BLaER1 (cell line): ENCODE measurements at regions not wholly inside any gene's neighbourhood (a gene's known extent, or its start where the extent isn't known, plus 50 kb on each side); places are given as distances from the start of the nearest gene placed in this dataset.

Experiments
- H3K27ac ChIP-seq: shearing (Covaris generic); formaldehyde crosslinking; 2 replicates; pipeline ENCODE4 v1.8.1; 2022
- H3K27me3 ChIP-seq: shearing (Covaris generic); formaldehyde crosslinking; 2 replicates; pipeline ENCODE4 v1.8.1; 2022
- H3K36me3 ChIP-seq: shearing (Covaris generic); formaldehyde crosslinking; 2 replicates; pipeline ENCODE4 v1.8.1; 2022
- H3K4me1 ChIP-seq: shearing (Covaris generic); formaldehyde crosslinking; 2 replicates; pipeline ENCODE4 v1.8.1; 2022
- H3K4me2 ChIP-seq: shearing (Covaris generic); formaldehyde crosslinking; 2 replicates; pipeline ENCODE4 v1.8.1; 2022
- H3K4me3 ChIP-seq: shearing (Covaris generic); formaldehyde crosslinking; 2 replicates; pipeline ENCODE4 v1.8.1; 2022
- H3K9ac ChIP-seq: shearing (Covaris generic); formaldehyde crosslinking; 2 replicates; pipeline ENCODE4 v1.8.1; 2022
- H3K9me3 ChIP-seq: shearing (Covaris generic); formaldehyde crosslinking; 2 replicates; pipeline ENCODE4 v1.8.1; 2022
- H4K20me1 ChIP-seq: shearing (Covaris generic); formaldehyde crosslinking; 2 replicates; pipeline ENCODE4 v1.8.1; 2022
- Cebpa-rat ChIP-seq: shearing (Covaris generic); IDR thresholded peaks from 2 replicates; pipeline ENCODE4 v1.8.1; 2022

- no peak for TF ChIP-seq Cebpa-rat
- no peaks in the 10 kb centered on the region for H4K20me1 ChIP-seq
- no peak overlapping the region for H3K27ac ChIP-seq
- no peaks in the 10 kb centered on the region for H3K27me3 ChIP-seq
- H3K9ac ChIP-seq, result no peak overlapping the region
- no peaks in the 10 kb centered on the region for H3K36me3 ChIP-seq
- no peak overlapping the region for H3K4me2 ChIP-seq
- no peaks in the 10 kb centered on the region for H3K4me1 ChIP-seq
- no peaks in the 10 kb centered on the region for H3K9me3 ChIP-seq
- no peak overlapping the region for H3K4me3 ChIP-seq
Measured at GRCh38 chr2:51723691-51724090, 691.8 kb upstream of the NRXN1 start.

GRCh38 chr2:51722311-51722710 is 690.4 kb upstream of the NRXN1 start:
- Histone ChIP-seq H3K27me3 (no peaks in the 10 kb centered on the region), H3K9ac (no peak overlapping the region), H3K4me1 (no peaks in the 10 kb centered on the region), H3K9me3 (no peaks in the 10 kb centered on the region), H3K36me3 (no peaks in the 10 kb centered on the region), H3K4me3 (no peak overlapping the region), H3K27ac (no peak overlapping the region), H4K20me1 (no peaks in the 10 kb centered on the region), H3K4me2 (no peak overlapping the region)
- TF ChIP-seq Cebpa-rat, result no peak

GRCh38 chr2:51720826-51721225 is 688.9 kb upstream of the NRXN1 start:
- no peak overlapping the region for H3K27ac ChIP-seq
- no peak for TF ChIP-seq Cebpa-rat
- H3K4me1 ChIP-seq, result no peaks in the 10 kb centered on the region

GRCh38 chr2:51718881-51719280 is 686.9 kb upstream of the NRXN1 start:
- H3K27me3 ChIP-seq, result no peaks in the 10 kb centered on the region
- no peaks in the 10 kb centered on the region for H3K36me3 ChIP-seq
- H3K4me3 ChIP-seq, result no peak overlapping the region
- no peak overlapping the region for H3K9ac ChIP-seq
- no peaks in the 10 kb centered on the region for H3K4me1 ChIP-seq
- no peak overlapping the region for H3K27ac ChIP-seq
- H3K9me3 ChIP-seq, result no peaks in the 10 kb centered on the region
- H3K4me2 ChIP-seq, result no peak overlapping the region
- H4K20me1 ChIP-seq, result no peaks in the 10 kb centered on the region
- no peak for TF ChIP-seq Cebpa-rat

More at GRCh38 chr2:51720826-51721225, 688.9 kb upstream of the NRXN1 start:
- Histone ChIP-seq H3K4me2 (no peak overlapping the region), H3K9ac (no peak overlapping the region), H3K27me3 (no peaks in the 10 kb centered on the region), H4K20me1 (no peaks in the 10 kb centered on the region), H3K36me3 (no peaks in the 10 kb centered on the region), H3K4me3 (no peak overlapping the region), H3K9me3 (no peaks in the 10 kb centered on the region)

GRCh38 chr2:51717312-51717711 is 685.4 kb upstream of the NRXN1 start:
- H3K27ac ChIP-seq, result no peak overlapping the region
- no peak for TF ChIP-seq Cebpa-rat
- H3K4me2 ChIP-seq, result no peak overlapping the region

GRCh38 chr2:51711766-51712165 is 679.8 kb upstream of the NRXN1 start:
- H3K27ac ChIP-seq, result no peak overlapping the region
- TF ChIP-seq Cebpa-rat, result no peak

More at GRCh38 chr2:51717312-51717711, 685.4 kb upstream of the NRXN1 start:
- Histone ChIP-seq H3K9me3 (peaks cover 6% of the 10 kb centered on the region; the same call in 1 of the 2 replicates), H3K4me3 (no peak overlapping the region), H3K4me1 (no peaks in the 10 kb centered on the region), H3K27me3 (no peaks in the 10 kb centered on the region), H3K9ac (no peak overlapping the region), H3K36me3 (no peaks in the 10 kb centered on the region), H4K20me1 (no peaks in the 10 kb centered on the region)

GRCh38 chr2:51710222-51710621 is 678.3 kb upstream of the NRXN1 start:
- no peaks in the 10 kb centered on the region for H3K27me3 ChIP-seq
- H3K4me1 ChIP-seq, result no peaks in the 10 kb centered on the region
- H3K36me3 ChIP-seq, result no peaks in the 10 kb centered on the region
- H4K20me1 ChIP-seq, result no peaks in the 10 kb centered on the region
- peaks cover 6% of the 10 kb centered on the region; the same call in 1 of the 2 replicates for H3K9me3 ChIP-seq
- no peak for TF ChIP-seq Cebpa-rat
- H3K4me3 ChIP-seq, result no peak overlapping the region
- H3K27ac ChIP-seq, result no peak overlapping the region
- H3K4me2 ChIP-seq, result no peak overlapping the region
- H3K9ac ChIP-seq, result no peak overlapping the region

More at GRCh38 chr2:51711766-51712165, 679.8 kb upstream of the NRXN1 start:
- Histone ChIP-seq H3K4me1 (no peaks in the 10 kb centered on the region), H3K27me3 (no peaks in the 10 kb centered on the region), H3K9me3 (peaks cover 6% of the 10 kb centered on the region; the same call in 1 of the 2 replicates), H3K4me3 (no peak overlapping the region), H3K4me2 (no peak overlapping the region), H3K9ac (no peak overlapping the region), H3K36me3 (no peaks in the 10 kb centered on the region), H4K20me1 (no peaks in the 10 kb centered on the region)

- Histone ChIP-seq H3K9ac (no peak overlapping the region), H3K4me1 (no peaks in the 10 kb centered on the region), H3K27ac (no peak overlapping the region), H3K36me3 (no peaks in the 10 kb centered on the region), H3K4me2 (no peak overlapping the region), H3K9me3 (no peaks in the 10 kb centered on the region), H4K20me1 (no peaks in the 10 kb centered on the region), H3K4me3 (no peak overlapping the region), H3K27me3 (no peaks in the 10 kb centered on the region)
- no peak for TF ChIP-seq Cebpa-rat
Measured at GRCh38 chr2:51707625-51708024, 675.7 kb upstream of the NRXN1 start.

GRCh38 chr2:51706220-51706619 is 674.3 kb upstream of the NRXN1 start:
- no peaks in the 10 kb centered on the region for H3K9me3 ChIP-seq
- no peak for TF ChIP-seq Cebpa-rat

GRCh38 chr2:51705417-51705816 is 673.5 kb upstream of the NRXN1 start:
- no peaks in the 10 kb centered on the region for H3K4me1 ChIP-seq
- no peaks in the 10 kb centered on the region for H3K36me3 ChIP-seq
- TF ChIP-seq Cebpa-rat, result no peak
- no peaks in the 10 kb centered on the region for H3K27me3 ChIP-seq
- H3K9me3 ChIP-seq, result no peaks in the 10 kb centered on the region
- no peak overlapping the region for H3K9ac ChIP-seq
- no peaks in the 10 kb centered on the region for H4K20me1 ChIP-seq
- H3K4me2 ChIP-seq, result no peak overlapping the region
- no peak overlapping the region for H3K4me3 ChIP-seq
- no peak overlapping the region for H3K27ac ChIP-seq

More at GRCh38 chr2:51706220-51706619, 674.3 kb upstream of the NRXN1 start:
- H3K27me3 ChIP-seq, result no peaks in the 10 kb centered on the region
- no peak overlapping the region for H3K27ac ChIP-seq
- H4K20me1 ChIP-seq, result no peaks in the 10 kb centered on the region
- H3K4me3 ChIP-seq, result no peak overlapping the region
- no peak overlapping the region for H3K4me2 ChIP-seq
- no peaks in the 10 kb centered on the region for H3K36me3 ChIP-seq
- H3K9ac ChIP-seq, result no peak overlapping the region
- no peaks in the 10 kb centered on the region for H3K4me1 ChIP-seq

GRCh38 chr2:51698021-51698420 is 666.1 kb upstream of the NRXN1 start:
- no peak overlapping the region for H3K4me3 ChIP-seq

More at GRCh38 chr2:51698021-51698420, 666.1 kb upstream of the NRXN1 start:
- TF ChIP-seq Cebpa-rat, result no peak
- Histone ChIP-seq H3K4me1 (peaks cover 6% of the 10 kb centered on the region; the same call in 1 of the 2 replicates), H3K27me3 (no peaks in the 10 kb centered on the region), H3K27ac (no peak overlapping the region), H4K20me1 (no peaks in the 10 kb centered on the region), H3K36me3 (no peaks in the 10 kb centered on the region), H3K9ac (no peak overlapping the region), H3K9me3 (no peaks in the 10 kb centered on the region), H3K4me2 (no peak overlapping the region)
